ENCODE measurements at regions not wholly inside any gene's neighbourhood (a gene's known extent, or its start where the extent isn't known, plus 50 kb on each side); places are given as distances from the start of the nearest gene placed in this dataset.

DNA sequence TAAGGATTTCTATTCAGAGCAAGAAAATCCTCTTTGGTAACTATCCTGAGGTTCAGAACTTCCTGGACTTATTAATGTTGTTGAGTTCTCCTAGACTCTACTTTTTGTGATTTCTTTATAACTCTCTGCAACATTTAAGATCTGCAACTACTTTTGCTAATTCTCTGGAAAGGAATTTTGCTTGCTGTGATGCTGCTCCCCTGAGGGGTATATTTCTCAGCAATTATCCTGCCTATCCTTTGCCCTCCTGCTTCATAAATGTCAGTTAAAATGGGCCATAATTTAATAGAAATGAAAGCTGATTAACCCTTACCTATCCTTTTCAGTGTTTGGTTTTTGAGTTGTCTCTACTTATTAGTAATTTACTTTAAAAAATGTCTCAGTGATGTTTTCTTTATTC is 377.3 kb upstream of the LRRC3B start:
- no peaks in the 10 kb centered on the region for H3K9me3 ChIP-seq
- H3K36me3 ChIP-seq: no peaks in the 10 kb centered on the region
- H3K27me3 ChIP-seq: no peaks in the 10 kb centered on the region
- DNase-seq: no peak
- no peak for TF ChIP-seq POLR2A (IDR thresholded peaks at IDR 0.05)
- TF ChIP-seq, protein P1, sequence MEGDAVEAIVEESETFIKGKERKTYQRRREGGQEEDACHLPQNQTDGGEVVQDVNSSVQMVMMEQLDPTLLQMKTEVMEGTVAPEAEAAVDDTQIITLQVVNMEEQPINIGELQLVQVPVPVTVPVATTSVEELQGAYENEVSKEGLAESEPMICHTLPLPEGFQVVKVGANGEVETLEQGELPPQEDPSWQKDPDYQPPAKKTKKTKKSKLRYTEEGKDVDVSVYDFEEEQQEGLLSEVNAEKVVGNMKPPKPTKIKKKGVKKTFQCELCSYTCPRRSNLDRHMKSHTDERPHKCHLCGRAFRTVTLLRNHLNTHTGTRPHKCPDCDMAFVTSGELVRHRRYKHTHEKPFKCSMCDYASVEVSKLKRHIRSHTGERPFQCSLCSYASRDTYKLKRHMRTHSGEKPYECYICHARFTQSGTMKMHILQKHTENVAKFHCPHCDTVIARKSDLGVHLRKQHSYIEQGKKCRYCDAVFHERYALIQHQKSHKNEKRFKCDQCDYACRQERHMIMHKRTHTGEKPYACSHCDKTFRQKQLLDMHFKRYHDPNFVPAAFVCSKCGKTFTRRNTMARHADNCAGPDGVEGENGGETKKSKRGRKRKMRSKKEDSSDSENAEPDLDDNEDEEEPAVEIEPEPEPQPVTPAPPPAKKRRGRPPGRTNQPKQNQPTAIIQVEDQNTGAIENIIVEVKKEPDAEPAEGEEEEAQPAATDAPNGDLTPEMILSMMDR (IDR thresholded peaks at IDR 0.05): no peak
- H3K27ac ChIP-seq: no peak overlapping the region
- no peaks in the 10 kb centered on the region for H3K4me1 ChIP-seq
- H3K4me3 ChIP-seq: no peak overlapping the region
- intact Hi-C loops (cut with DNase I): no loop called here

DNA sequence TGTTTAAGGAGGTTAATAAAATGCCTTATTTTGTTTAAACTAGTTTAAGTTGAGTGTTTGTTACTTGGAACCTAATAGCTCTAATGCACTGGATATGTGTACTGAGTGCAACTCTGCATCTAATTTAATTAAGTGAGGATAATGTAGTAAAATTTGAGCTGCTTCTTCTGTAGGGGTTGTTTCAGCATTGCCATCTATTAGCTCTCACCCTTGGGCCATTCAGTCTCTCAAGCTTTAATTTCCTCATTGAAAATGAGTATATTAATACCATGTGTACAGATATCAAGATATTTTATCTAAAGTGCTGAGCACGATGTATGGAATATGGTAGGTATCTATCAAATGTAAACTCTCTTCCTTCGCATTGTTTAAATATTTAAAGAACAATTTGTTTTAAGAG is 375.7 kb upstream of the LRRC3B start:
- DNase-seq: no peak
- Histone ChIP-seq H3K4me3 (no peak overlapping the region), H3K36me3 (no peaks in the 10 kb centered on the region), H3K9me3 (no peaks in the 10 kb centered on the region), H3K27ac (no peak overlapping the region), H3K4me1 (no peaks in the 10 kb centered on the region), H3K27me3 (no peaks in the 10 kb centered on the region)
- no peak for TF ChIP-seq POLR2A (IDR thresholded peaks at IDR 0.05)
- TF ChIP-seq, protein P1 (IDR thresholded peaks at IDR 0.05): no peak
- intact Hi-C loops (cut with DNase I): no loop called here
- 83 to 92% methylated on average over 2 of the region's 2 CpGs for WGBS, 2 donors

DNA sequence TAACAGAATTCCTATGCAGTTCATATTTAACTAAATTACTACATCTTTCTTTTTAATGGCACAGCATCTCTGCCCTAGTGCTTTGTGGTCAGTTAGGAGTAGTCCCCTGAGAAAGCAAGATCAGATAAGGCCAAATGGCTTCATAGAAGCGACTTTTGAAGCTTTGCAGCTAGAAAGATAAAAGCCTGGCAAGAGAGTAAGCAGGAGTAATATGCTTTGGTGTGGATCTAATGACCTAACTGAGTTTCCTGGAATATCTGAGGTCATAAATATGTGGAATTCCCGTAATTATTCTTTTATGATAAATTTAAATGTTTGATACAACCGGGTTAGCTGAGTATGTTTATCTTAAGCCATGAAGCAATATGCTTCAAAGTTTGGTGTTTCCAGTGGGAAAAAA is 374.9 kb upstream of the LRRC3B start:
- Histone ChIP-seq H3K4me1 (no peaks in the 10 kb centered on the region), H3K36me3 (no peaks in the 10 kb centered on the region), H3K4me3 (no peak overlapping the region), H3K9me3 (no peaks in the 10 kb centered on the region), H3K27ac (no peak overlapping the region), H3K27me3 (no peaks in the 10 kb centered on the region)
- intact Hi-C loops (cut with DNase I): no loop called here
- no peak for TF ChIP-seq POLR2A (IDR thresholded peaks at IDR 0.05)
- TF ChIP-seq, protein P1 (IDR thresholded peaks at IDR 0.05): no peak
- DNase-seq: no peak
- WGBS, 2 donors: 31 to 44% methylated on average over 3 of the region's 3 CpGs

DNA sequence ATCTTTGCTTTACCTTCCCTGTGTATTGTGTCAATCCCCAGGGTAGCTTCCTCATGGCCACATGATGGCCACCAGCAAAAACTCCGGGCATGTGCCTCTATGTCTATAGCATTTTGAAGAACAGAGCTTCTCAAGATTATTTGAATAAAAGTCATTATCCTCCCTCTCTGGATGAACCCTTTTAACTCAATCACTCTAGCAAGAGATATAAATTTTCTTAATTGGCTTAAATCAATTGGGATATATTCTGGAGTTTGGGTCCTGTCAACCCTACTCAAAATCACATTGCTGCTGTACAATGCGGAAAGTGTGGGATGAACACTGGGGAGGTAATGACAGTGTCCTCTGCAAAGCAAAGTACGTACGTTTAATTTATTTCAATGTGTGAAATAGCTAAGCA is 370.6 kb upstream of the LRRC3B start:
- H3K4me1 ChIP-seq: no peaks in the 10 kb centered on the region
- H3K36me3 ChIP-seq: no peaks in the 10 kb centered on the region
- H3K4me3 ChIP-seq: no peak overlapping the region
- intact Hi-C loops (cut with DNase I): no loop called here
- TF ChIP-seq, protein P1 (IDR thresholded peaks at IDR 0.05): no peak
- no peak for TF ChIP-seq POLR2A (IDR thresholded peaks at IDR 0.05)
- H3K9me3 ChIP-seq: no peaks in the 10 kb centered on the region
- H3K27ac ChIP-seq: no peak overlapping the region
- WGBS, 2 donors: 89 to 90% methylated on average over 4 of the region's 4 CpGs
- H3K27me3 ChIP-seq: no peaks in the 10 kb centered on the region
- no peak for DNase-seq

DNA sequence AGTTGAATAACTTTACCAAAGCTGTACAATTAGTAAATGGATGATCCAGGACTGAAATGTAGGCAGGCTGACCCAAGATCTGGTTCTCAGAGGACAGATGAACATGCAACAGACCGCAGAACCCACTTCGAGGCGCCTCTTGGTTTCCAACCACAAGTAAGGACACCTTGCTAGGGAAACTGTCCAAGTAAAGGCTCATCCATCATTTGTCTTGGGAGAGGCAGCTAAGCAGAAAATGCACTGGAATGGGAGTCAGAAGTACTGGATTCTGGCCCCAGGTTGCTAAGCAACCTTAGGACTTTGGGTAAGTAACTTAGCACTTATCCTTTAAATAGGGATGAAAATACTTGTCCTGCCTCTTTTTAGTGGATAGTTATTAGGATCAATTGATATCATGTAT is 366.3 kb upstream of the LRRC3B start:
- Histone ChIP-seq H3K4me3 (no peak overlapping the region), H3K27me3 (no peaks in the 10 kb centered on the region), H3K9me3 (no peaks in the 10 kb centered on the region), H3K4me1 (peaks cover 0 to 7% (median 3%) of the 10 kb centered on the region in 3 donors), H3K27ac (no peak overlapping the region), H3K36me3 (no peaks in the 10 kb centered on the region)
- no peak for TF ChIP-seq POLR2A (IDR thresholded peaks at IDR 0.05)
- TF ChIP-seq, protein P1 (IDR thresholded peaks at IDR 0.05): no peak
- DNase-seq: no peak
- WGBS, 2 donors: 78 to 96% methylated on average over 3 of the region's 3 CpGs
- intact Hi-C loops (cut with DNase I): no loop called here
